PFSK-1 (cell line): ENCODE measurements at regions not wholly inside any gene's neighbourhood (a gene's known extent, or its start where the extent isn't known, plus 50 kb on each side); places are given as distances from the start of the nearest gene placed in this dataset.

Source experiments
- FOXP2 ChIP-seq: optimal IDR thresholded peaks from 2 replicates; pipeline ENCODE3; 2011; ENCODE audit warnings: borderline replicate concordance, control low read depth, inconsistent platforms; ENCODE audit not compliant: insufficient read depth; ENCODE audit errors: extremely low read length, extremely low read depth
- POLR2AphosphoS5 ChIP-seq: IDR thresholded peaks from 2 replicates; pipeline ENCODE4 v1.6.1; 2012; ENCODE audit warnings: low read depth, mild to moderate bottlenecking, control low read depth, low read length, moderate library complexity
- SIN3A ChIP-seq: IDR thresholded peaks from 2 replicates; pipeline ENCODE4 v1.6.1; 2012; ENCODE audit warnings: mild to moderate bottlenecking, low read length, moderate library complexity, borderline replicate concordance; ENCODE audit not compliant: insufficient read depth
- TAF1 ChIP-seq: IDR thresholded peaks from 2 replicates; pipeline ENCODE4 v1.6.1; 2012; ENCODE audit warnings: low read length, control low read depth, borderline replicate concordance; ENCODE audit not compliant: insufficient read depth
- TF ChIP-seq, protein P1 (sequence below), 2 experiments: IDR thresholded peaks; 2 replicates each; pipeline versions ENCODE4 v1.6.1 to v1.8.0; 2011 to 2012; ENCODE audit warnings: low read depth in 2 of 2, low read length in 2 of 2, control low read depth in 1 of 2, inconsistent platforms in 1 of 2, mild to moderate bottlenecking in 1 of 2, moderate library complexity in 1 of 2; ENCODE audit not compliant: insufficient read depth in 1 of 2

DNA sequence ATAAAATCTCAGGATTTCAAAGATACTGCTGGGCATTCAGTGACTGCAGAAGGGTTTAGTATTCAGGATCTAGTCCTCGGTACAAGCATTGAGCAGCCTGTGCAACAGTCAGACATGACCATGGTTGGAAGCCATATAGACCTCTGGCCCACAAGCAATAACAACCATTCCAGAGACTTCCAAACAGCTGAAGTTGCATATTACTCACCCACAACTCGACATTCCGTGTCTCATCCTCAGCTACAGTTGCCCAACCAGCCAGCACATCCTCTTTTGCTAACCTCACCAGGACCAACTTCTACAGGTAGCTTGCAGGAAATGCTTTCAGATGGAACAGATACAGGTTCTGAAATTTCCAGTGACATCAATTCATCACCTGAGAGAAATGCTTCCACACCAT lies 156.8 kb downstream of the C11orf91 start:
- no peak for TF ChIP-seq POLR2AphosphoS5
- TF ChIP-seq, protein P1, sequence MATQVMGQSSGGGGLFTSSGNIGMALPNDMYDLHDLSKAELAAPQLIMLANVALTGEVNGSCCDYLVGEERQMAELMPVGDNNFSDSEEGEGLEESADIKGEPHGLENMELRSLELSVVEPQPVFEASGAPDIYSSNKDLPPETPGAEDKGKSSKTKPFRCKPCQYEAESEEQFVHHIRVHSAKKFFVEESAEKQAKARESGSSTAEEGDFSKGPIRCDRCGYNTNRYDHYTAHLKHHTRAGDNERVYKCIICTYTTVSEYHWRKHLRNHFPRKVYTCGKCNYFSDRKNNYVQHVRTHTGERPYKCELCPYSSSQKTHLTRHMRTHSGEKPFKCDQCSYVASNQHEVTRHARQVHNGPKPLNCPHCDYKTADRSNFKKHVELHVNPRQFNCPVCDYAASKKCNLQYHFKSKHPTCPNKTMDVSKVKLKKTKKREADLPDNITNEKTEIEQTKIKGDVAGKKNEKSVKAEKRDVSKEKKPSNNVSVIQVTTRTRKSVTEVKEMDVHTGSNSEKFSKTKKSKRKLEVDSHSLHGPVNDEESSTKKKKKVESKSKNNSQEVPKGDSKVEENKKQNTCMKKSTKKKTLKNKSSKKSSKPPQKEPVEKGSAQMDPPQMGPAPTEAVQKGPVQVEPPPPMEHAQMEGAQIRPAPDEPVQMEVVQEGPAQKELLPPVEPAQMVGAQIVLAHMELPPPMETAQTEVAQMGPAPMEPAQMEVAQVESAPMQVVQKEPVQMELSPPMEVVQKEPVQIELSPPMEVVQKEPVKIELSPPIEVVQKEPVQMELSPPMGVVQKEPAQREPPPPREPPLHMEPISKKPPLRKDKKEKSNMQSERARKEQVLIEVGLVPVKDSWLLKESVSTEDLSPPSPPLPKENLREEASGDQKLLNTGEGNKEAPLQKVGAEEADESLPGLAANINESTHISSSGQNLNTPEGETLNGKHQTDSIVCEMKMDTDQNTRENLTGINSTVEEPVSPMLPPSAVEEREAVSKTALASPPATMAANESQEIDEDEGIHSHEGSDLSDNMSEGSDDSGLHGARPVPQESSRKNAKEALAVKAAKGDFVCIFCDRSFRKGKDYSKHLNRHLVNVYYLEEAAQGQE (IDR thresholded peaks at IDR 0.05; ENCODE audit: insufficient read depth in 1 of 2, low read depth in 2 of 2, low read length in 2 of 2), result no peak
- TF ChIP-seq SIN3A, result no peak
- TF ChIP-seq FOXP2, result no peak
- no peak for TF ChIP-seq TAF1
